NCI-H1417 (cell line): ENCODE measurements at regions not wholly inside any gene's neighbourhood (a gene's known extent, or its start where the extent isn't known, plus 50 kb on each side); places are given as distances from the start of the nearest gene placed in this dataset.

Experiments
- DNase-seq, 3 experiments: peaks; one replicate each; lab custom pipeline; 2025; lab: John Stamatoyannopoulos, UW

GRCh38 chr5:27437594-27438200 is 399.3 kb upstream of the CDH9 start:
- peak in 1 of 3 experiments; percentile 28 for DNase-seq

DNA sequence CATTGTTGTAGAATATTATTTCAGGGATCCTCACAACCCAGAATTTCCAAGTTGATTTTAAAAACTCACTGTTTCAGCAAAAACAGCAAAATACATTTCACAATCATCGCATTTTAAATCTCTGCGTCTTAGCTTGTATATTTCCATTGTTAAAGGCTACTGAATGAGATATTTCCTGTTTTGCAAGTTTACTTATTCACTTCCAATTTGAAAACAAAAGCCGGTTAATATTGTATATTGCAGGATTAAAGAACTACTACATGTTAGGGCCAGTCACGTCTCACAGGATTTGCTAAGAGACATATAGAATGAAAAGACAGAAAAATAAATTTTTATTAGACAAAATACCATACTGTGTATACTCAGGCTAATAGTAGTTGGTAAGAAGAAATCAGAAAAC is 395.9 kb upstream of the CDH9 start:
- DNase-seq, result no peak

GRCh38 chr5:27414099-27414498 is 375.7 kb upstream of the CDH9 start:
- DNase-seq, result no peak

- no peak for DNase-seq
Measured at GRCh38 chr5:27412384-27412783, 374.0 kb upstream of the CDH9 start.

DNA sequence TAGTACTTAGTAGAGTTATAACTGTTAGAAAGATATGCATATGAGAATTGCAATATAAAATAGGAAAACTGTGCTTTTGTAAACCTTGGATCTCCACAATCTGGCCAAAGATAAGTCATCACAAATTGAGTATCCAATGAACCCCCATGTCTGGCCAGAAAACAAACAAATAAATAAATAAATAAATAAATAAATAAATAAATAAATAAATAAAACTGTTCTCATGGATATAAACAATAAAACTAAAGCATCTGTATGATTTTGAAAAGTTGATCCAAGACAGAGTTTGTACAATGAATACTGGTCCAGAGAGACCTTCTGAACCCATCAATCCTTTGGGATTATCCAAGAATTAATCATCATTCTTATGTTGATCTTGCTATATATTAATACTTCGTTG is 367.6 kb upstream of the CDH9 start:
- no peak for DNase-seq

DNA sequence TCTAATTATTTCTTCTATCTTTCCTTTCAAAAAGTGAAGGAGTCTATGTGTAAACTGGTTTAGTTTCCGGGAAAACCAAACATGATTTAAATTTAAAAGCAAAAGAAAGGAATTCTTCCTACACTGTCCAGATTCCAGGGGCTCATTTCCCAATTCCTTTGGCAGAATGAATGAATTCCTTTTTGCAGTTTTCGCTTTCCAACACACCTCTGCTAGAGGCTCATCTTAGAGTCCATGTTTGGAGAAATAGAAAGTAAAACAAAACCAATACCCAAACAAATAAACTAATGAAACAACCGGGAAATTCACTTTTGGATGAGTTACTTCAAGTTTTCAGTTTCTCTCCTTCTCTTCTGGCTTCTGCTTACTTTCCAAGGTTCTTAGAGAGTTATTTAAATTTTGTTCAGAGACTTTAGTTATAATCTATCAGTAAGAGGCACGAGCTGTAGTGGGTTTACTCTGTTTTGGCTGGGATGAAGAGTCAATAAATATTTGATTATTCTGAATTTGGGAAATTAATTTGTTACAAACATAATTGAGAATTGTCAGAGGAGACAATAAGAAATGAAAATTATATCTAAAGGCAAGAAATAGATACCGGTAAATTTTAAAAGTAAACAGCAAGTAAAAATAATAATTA is 365.0 kb upstream of the CDH9 start:
- no peak for DNase-seq

GRCh38 chr5:27402828-27403227 is 364.4 kb upstream of the CDH9 start:
- no peak for DNase-seq

DNA sequence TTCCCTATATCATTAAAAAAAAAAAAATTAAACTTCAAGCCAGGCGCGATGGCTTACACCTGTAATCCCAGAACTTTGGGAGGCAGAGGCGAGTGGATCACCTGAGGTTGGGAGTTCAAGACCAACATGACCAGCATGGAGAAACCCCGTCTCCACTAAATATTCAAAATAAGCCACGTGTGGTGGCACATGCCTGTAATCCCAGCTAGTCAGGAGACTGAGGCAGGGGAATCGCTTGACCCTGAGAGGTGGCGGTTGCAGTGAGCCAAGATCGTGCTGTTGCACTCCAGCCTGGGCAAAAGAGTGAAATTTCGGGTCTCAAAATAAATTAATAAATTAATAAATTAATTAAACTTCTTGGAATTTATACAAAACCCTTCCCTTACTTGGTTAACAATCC is 358.6 kb upstream of the CDH9 start:
- no peak for DNase-seq

- DNase-seq, result no peak
Measured at GRCh38 chr5:27392716-27393115, 354.3 kb upstream of the CDH9 start.

DNA sequence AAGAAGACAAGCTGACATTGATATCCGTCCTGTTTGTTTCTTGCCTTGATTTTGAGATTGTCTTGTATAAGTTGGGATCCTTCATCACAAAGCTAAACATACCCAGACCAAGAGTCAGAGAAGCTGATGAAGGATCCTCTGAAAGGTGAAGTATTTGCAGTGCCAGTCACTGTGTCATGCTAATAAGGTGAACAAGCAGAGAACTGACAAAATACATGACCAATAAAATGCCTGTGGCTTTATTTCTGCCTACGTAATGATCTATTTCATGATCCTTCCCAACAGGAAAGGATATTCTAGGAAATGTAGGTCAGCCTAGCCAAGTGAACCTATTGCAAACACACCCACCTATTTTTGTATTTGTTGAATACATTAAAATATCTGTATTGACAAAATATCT is 351.3 kb upstream of the CDH9 start:
- DNase-seq, result no peak

DNA sequence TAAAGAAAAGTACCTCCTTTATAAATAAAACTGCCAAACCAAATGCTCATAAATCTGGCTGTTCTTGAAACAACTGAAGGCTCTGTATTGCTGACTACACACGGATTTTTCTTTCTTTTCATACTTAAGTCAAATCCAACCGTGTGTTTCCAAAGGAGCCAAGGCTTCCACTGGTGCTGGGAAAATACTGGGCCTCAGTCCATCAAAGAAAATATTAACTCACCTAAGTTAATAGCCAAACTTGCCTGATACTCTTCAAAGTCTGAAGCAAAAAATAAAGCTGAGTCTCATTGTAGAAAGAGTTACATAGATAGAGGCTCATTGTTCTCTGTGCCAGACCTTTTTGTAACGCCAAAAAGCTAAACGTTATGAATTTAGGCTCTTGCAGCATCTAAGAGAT is 350.4 kb upstream of the CDH9 start:
- no peak for DNase-seq

DNA sequence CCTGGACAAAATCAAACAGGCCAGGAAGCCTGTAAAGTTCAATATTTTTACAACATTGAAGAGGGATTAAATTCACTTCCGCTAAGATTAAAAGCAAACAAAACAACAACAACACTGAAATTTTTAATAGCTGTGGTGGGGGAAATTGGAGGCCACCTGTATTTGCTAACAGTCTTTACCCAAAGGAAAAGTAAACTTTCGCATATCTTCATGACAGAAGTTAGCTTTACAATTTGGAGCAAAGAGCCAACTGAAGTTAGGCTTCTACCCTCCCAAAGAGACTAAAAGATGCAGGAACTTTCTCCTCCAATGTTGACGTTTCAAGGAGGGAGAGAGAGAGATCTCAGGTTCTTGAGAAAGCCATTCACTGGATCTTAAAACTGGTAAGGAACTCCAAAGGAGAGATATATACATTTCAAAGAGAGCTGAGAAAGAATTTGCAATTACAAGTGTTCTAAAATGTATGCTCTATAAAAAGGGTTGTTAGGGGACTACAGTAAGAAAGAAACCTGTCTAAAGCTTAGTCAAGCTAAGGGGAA is 349.2 kb upstream of the CDH9 start:
- DNase-seq, result no peak

- DNase-seq, result no peak
Measured at GRCh38 chr5:27381686-27382085, 343.3 kb upstream of the CDH9 start.

GRCh38 chr5:27377626-27378025 is 339.2 kb upstream of the CDH9 start:
- no peak for DNase-seq

DNA sequence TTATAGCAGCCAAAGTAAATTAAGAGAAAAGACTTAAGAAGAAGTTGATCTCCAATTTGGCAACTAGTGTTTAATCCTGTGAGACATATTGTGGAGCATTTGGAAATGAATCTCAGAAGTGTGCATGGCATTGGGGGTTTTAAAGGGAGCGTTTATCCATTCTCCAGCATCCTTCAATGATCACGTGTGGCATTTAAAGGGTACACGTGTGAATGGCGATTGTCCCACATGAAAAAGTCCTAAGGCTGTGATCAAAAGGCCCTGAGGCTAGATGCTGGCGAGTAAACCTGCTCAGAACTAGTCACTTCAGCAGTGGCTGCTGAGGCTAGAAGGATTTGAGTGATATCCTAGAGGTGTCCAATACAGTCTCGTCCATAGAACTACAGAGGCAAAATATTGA is 315.6 kb upstream of the CDH9 start:
- no peak for DNase-seq

GRCh38 chr5:27353540-27353939 is 315.2 kb upstream of the CDH9 start:
- no peak for DNase-seq

- DNase-seq, result peak in 1 of 3 experiments; percentile 48
Measured at GRCh38 chr5:27341342-27341741, 303.0 kb upstream of the CDH9 start.

DNA sequence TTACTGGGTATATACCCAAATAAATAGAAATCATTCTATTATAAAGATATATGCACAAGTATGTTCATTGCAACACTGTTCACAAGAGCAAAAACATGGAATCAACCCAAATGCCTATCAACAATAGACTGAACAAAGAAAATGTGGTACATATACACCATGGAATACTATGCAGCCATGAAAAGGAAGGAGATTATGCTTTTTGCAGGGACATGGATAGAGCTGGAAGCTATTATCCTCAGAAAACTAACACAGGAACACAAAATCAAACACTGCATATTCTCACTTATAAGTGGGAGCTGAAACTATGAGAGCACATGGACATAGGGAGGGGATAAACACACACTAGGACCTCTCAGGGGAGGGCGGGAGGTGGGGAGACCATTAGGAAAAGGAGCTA is 298.4 kb upstream of the CDH9 start:
- no peak for DNase-seq

DNA sequence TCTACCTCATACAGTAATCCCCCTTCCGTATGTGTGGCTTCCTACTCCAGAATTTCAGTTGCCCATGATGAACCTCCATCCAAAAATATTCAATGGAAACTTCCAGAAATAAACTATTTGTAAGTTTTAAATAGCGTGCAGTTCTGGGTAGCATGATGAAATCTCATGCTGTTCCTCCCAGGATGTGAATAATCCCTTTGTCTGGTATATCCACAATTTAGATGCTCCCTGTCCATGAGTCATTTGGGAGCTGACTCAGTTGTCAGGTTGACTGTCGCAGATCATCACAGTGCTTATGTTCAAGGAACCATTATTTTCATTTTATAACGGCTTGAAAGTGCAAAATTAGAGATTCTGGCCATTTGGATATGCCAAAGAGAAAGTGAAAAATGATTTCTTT is 290.1 kb upstream of the CDH9 start:
- DNase-seq, result no peak

DNA sequence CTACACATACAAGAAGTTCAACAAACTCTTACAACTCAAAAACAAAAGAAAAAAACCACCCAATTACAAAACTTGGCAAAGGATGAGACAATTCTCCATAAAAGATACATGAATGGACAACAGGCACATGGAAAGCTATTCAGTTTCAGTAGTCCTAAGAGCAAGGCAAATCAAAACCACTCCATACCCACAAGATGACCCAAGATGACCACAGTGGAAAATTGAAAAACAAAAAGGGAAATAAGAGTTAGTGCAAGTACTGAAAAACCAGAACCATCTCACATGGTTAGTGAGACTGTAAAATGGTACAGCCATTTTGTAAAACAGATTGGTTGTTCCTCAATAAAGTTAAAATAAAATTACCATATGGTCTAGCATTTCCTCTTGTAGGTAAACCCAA is 287.1 kb upstream of the CDH9 start:
- no peak for DNase-seq

DNA sequence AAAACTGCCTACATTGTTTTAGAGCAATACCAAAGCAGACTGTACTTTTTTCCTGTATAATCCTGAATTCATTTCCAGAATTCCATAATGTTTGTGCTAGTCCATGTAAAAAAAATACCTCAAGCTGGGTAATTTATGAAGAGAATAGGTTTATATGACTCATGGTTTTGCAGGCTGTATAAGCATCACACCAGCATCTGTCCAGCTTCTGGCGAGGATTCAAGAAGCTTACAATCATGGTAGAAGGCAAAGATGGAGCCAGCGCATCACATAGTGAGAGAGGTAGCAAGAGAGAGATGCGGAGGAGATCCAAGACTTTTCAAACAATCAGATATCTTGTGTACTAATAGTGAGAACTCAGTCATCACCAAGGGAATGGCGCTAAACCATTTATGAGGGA is 280.3 kb upstream of the CDH9 start:
- no peak for DNase-seq

DNA sequence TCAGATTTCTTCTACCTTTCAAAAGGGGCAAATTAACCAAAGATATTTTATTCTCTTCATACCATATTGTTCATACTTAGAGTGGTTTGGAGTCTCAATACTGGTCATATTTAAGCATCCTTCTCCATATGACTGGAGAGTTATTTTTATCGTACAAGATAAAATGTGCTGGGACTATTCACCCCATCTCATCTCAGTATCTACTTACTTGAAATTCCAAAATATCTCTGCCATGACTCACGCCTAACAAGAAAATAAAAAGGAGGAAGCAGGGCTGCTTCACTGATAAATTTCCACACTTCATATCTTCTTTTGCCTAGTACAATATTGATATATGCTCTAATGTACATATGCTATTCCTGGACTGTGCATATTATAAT is 277.9 kb upstream of the CDH9 start:
- no peak for DNase-seq

DNA sequence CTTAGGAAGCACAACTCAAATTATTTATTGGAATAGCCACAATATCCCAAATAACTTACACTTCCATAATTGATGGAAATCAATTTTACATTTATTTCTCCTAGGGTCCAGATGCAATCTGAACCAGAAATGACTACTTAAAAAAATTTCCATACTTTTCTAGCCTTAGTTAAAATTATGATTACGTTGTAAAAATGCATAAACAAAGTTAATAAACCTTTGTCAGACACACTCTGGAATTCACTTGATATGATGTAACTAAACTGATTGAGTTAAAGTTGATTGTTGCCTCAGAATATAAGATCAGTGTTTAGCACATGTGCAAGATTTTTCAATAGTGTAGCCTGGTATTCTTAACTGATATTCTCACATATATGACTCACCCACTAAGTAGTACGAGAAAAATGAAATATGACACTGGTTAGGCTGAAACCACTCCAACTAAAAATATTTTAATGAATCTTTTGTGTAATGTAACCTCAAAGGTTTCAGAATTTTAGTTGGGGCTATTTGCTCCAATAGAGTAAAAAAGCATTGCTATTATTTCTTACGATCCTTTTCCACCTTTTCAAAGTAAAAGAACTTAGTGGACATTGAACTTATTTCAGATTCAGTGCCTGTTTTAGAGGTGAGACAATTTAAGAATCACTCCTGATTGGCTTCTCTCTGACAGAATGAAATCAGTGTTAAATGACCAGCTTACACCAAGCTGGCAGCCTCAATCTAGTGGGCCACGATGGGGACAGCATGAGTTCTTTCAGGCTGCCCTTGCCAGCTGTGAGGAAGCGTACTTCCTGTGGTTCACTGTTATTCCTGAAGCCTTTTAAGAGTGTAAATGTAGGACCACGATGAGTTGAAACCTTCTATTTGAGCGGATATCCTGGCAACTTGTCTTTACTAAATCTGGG is 277.2 kb upstream of the CDH9 start:
- no peak for DNase-seq
